ENCODE measurements at regions not wholly inside any gene's neighbourhood (a gene's known extent, or its start where the extent isn't known, plus 50 kb on each side); places are given as distances from the start of the nearest gene placed in this dataset.
A peak's percentile ranks its signal among the peaks of the same experiment; 100 is the strongest.

DNA sequence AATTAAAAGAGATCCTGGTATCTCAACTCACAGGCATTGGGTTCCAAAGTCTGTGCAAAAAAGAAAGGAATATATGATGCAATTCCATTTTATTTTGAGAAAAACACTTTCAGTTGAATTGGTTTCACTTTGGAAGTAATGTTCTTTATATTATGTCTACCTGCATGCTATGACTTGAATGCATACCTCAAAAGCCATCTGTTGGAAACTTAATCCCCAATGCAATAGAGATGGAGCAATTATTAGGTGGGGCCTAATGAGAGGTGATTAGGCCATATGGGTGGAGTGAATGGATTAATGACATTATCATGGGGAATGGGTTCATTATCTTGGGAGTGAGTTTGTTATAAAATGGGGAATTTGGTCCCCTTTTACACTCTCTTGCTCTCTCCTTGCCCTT, 293.3 kb downstream of the CSNK1G3 start:
- DNase-seq, result no peak

GRCh38 chr5:123803359-123803758, 291.4 kb downstream of the CSNK1G3 start:
- DNase-seq, result no peak

- no peak for DNase-seq
Observed at GRCh38 chr5:123802298-123802951, 290.4 kb downstream of the CSNK1G3 start.

GRCh38 chr5:123800640-123801039, 288.7 kb downstream of the CSNK1G3 start:
- no peak for DNase-seq

GRCh38 chr5:123795688-123796087, 283.7 kb downstream of the CSNK1G3 start:
- no peak for DNase-seq

DNA sequence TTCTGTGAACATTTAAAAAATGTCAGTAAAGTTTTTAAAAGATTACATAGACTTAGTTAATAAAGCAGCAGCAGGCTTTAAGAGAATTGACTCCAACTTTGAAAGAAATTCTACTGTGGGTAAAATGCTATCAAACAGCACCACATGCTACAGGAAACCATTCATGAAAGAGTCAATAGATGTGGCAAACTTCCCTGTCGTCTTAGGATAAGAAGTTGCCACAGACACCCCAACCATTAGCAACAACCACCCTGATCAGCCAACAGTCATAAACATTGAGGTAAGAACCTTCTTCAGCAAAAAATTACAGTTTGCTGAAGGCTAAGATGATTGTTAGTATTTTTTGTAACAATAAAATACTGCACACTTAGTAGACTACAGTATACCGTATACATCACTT, 278.2 kb downstream of the CSNK1G3 start:
- DNase-seq, result no peak

GRCh38 chr5:123787635-123788034, 275.7 kb downstream of the CSNK1G3 start:
- DNase-seq, result no peak

DNA sequence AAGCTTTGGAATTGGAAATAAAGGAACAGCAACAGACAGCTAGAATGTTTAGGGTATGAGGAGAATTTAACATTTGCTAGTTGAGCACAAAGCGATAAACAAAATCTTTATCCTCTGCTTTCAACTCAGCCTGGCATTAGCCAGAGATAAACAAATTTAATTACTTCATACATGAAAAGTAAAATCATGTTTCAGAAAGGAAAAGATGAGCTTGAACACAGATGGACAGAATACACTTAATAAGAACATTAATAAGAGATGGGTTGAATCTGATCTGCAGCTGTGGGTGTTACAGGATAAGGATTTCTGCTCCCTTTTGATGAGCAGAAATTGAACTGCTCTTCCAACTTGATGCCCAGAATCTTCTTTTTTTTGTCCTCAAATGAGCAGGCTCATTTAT, 275.2 kb downstream of the CSNK1G3 start:
- no peak for DNase-seq

DNA sequence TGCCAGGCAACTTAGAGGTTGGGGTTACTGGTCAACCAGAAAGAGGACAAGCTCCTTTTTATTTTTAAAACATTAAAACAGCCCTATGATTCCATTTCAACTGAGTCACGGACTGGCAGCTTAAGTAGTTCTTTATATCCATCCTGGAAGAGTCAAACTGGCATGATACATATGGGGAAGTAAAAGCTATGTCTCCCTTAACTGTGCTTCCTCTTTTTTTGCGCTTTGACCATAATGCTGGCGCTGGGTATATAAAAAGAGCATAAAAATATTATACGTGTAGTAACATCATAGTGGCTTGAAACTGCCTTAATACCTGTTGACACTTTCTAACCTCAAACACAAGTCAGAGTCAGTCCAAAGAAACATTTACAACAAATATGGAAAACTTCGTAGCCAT, 274.4 kb downstream of the CSNK1G3 start:
- no peak for DNase-seq

GRCh38 chr5:123785162-123786071, 273.4 kb downstream of the CSNK1G3 start:
- DNase-seq, result peak in 4 of 56 donors; percentile 17 to 44 (median 32)

GRCh38 chr5:123783421-123783820, 271.4 kb downstream of the CSNK1G3 start:
- no peak for DNase-seq

DNA sequence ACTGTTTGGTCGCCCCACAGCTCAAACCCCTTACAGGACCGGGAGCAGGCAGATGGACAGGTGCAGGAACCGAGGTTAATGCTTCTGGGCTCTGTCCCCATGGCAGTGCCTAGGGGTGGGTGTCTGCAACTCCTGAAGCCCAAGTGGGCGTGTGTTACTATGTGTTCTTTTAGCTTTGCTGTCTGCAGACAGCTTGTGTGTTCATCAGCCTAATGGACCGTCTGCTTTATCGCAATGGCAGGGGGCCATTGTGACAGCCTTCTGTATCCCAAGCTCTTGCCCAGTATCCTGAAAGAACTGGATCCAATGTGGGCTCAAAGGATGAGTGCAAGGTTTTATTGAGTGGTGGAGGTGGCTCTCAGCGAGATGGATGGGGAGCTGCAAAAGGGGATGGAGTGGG, 266.7 kb downstream of the CSNK1G3 start:
- no peak for DNase-seq

DNA sequence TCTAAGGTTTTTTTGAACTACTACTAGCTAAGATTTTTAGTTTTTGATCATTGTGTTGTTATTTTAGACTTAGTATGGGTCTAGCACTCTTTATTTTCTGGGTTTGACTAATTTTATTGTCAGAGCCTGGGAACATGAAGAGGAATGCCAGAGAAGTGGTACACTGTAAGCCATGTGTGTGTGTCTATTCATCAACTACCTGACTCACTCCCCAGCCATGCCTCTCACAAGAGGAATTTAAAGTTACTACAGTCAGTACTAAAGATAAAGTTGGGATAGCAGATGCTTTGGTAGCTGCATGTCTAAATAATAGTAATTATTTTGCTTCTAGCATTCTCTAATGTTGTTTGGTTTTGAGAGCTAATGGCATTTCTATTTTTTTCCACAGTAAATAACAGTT, 264.8 kb downstream of the CSNK1G3 start:
- DNase-seq, result no peak

GRCh38 chr5:123771715-123772114, 259.7 kb downstream of the CSNK1G3 start:
- no peak for DNase-seq

GRCh38 chr5:123763201-123763600, 251.2 kb downstream of the CSNK1G3 start:
- DNase-seq, result no peak

GRCh38 chr5:123756816-123757215, 244.8 kb downstream of the CSNK1G3 start:
- DNase-seq, result no peak

GRCh38 chr5:123756318-123756665, 244.3 kb downstream of the CSNK1G3 start:
- DNase-seq, result no peak

DNA sequence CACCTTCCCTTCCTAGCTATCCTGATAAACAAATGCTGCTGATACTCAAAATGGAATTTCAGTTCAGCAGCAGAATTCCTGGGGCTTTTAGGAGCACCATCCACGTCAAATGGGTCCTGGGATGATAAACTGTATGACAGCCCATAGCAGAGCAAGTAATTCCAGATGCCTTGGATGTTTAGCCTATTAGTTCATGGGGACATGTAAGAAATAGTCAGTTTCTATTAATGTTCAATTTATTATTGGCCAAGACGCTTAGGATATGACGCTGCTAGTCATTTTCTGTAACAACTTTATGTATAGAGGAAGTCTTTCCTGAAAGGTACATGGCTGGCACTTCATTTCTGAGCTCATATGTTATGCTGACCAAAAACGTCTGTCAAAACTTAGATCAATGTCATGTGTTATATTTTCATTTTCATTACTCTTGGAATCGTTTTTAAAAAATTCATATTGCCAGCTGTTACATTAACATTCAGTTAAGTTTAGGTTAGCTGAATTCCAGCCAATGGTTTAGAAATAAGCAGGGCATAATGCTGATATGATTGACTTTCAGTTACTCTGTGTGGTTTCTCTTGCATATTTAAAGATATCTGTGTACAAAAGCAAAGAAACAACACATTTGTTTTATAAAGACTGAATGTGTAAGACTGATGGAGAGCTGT, 243.8 kb downstream of the CSNK1G3 start:
- DNase-seq, result no peak

- DNase-seq, result peak in 5 of 56 donors; percentile 1 to 18 (median 8)
Observed at GRCh38 chr5:123754908-123755307, 242.9 kb downstream of the CSNK1G3 start.

DNA sequence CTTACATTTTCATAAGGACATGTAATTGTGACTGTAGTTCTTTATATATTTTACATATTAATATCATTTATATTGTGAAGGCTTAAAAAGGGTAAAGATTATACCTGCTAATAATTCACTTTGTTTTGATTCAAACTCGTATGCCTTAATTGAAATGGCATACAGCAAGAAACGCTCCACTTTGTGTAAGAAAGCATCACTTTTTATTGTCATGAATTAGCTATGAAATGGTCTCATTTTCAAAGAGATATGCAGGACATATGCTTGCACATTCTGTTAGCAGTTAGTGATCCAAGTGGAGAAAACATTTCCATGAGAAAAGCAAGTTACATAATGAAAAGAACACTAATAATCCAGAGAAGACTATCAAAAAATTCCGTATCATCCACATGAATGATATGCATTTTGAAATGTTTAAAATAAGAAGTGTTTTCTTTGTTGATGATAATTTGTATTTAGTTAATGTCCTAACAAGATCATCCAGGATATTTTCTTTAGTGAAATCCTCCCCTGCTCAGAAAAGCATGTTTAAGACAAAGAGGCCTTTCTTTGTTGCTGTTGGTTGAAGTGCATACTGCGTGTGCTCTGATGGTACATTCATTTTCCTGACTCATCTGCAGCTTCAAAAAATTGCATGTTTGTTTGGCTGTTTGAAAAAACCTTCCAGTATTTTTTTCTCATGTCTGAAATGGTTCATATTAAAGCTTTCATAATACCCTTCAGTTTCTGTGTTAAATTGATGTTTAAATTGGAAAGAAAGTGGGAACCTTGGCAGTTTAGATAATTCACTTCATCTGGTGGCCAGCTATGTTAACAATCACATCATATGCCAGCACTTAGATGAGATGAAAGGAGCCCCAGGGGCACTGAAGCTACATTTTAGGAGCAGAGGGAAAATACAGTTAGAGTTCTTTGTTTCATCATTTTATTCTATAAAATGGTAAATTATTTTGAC, 242.2 kb downstream of the CSNK1G3 start:
- DNase-seq, result no peak
